GM19372 (cell line): ENCODE measurements at regions not wholly inside any gene's neighbourhood (a gene's known extent, or its start where the extent isn't known, plus 50 kb on each side); places are given as distances from the start of the nearest gene placed in this dataset.

Experiments
- ATAC-seq: cut with Tn5 transposase; IDR thresholded peaks from one replicate; pipeline ENCODE4 v1.9.1; 2021; ENCODE audit warnings: mild to moderate bottlenecking, low read depth, moderate library complexity; ENCODE audit not compliant: unreplicated experiment

- ATAC-seq: no peak
Measured at GRCh38 chr1:166221316-166221715, 54.5 kb upstream of the FAM78B start.

GRCh38 chr1:166233750-166234366 lies 67.1 kb upstream of the FAM78B start:
- no peak for ATAC-seq

GRCh38 chr1:166235728-166236127 lies 68.9 kb upstream of the FAM78B start:
- ATAC-seq: no peak

- ATAC-seq: no peak
Measured at GRCh38 chr1:166237675-166238074, 70.9 kb upstream of the FAM78B start.

- ATAC-seq: no peak
Measured at GRCh38 chr1:166253076-166253779, 86.4 kb upstream of the FAM78B start.

- ATAC-seq: no peak
Measured at GRCh38 chr1:166258017-166258416, 91.2 kb upstream of the FAM78B start.

GRCh38 chr1:166261511-166261910 lies 94.7 kb upstream of the FAM78B start:
- ATAC-seq: no peak

GRCh38 chr1:166270476-166271150 lies 103.8 kb upstream of the FAM78B start:
- ATAC-seq: no peak

GRCh38 chr1:166271151-166271538 lies 104.3 kb upstream of the FAM78B start:
- no peak for ATAC-seq

- peak; percentile 72 for ATAC-seq
Measured at GRCh38 chr1:166272155-166272554, 105.4 kb upstream of the FAM78B start.

- ATAC-seq: no peak
Measured at GRCh38 chr1:166272851-166273250, 106.0 kb upstream of the FAM78B start.

GRCh38 chr1:166273618-166274017 lies 106.8 kb upstream of the FAM78B start:
- ATAC-seq: no peak

GRCh38 chr1:166282391-166283137 lies 115.8 kb upstream of the FAM78B start:
- ATAC-seq: no peak

- ATAC-seq: no peak
Measured at GRCh38 chr1:166283190-166283589, 116.4 kb upstream of the FAM78B start.

- ATAC-seq: no peak
Measured at GRCh38 chr1:166283600-166283999, 116.8 kb upstream of the FAM78B start.

GRCh38 chr1:166289309-166290050 lies 122.7 kb upstream of the FAM78B start:
- ATAC-seq: no peak

GRCh38 chr1:166295656-166296055 lies 128.9 kb upstream of the FAM78B start:
- no peak for ATAC-seq

GRCh38 chr1:166297993-166298392 lies 131.2 kb upstream of the FAM78B start:
- no peak for ATAC-seq

- no peak for ATAC-seq
Measured at GRCh38 chr1:166300767-166301166, 134.0 kb upstream of the FAM78B start.

GRCh38 chr1:166302989-166303758 lies 136.4 kb upstream of the FAM78B start:
- no peak for ATAC-seq
